PC-3 (cell line): ENCODE measurements at regions not wholly inside any gene's neighbourhood (a gene's known extent, or its start where the extent isn't known, plus 50 kb on each side); places are given as distances from the start of the nearest gene placed in this dataset.

Source experiments
- ATAC-seq: fragments of 200-7000 bp; cut with Tn5 transposase; 2 replicates; pipeline ENCODE4 v1.9.1; 2020; ENCODE audit warnings: mild to moderate bottlenecking, moderate library complexity
- BruUV-seq: library from RNA; stranded (reverse); fragments of 400-500 nt; replicated peaks from 2 replicates; lab custom pipeline; 2021; lab: Mats Ljungman, UMichigan
- CTCF ChIA-PET: fragments of 300-600 bp; sonication (Branson Sonifier 250); formaldehyde crosslinking; loops from one replicate; lab custom pipeline; 2022; ENCODE audit warnings: antibody characterized with exemption; lab: Charles Lee
- POLR2A ChIA-PET: fragments of 300-600 bp; sonication (Branson Sonifier 250); formaldehyde crosslinking; loops from one replicate; lab custom pipeline; 2022; ENCODE audit warnings: antibody characterized with exemption; ENCODE audit not compliant: unreplicated experiment; lab: Charles Lee
- DNase-seq: peaks from one replicate; pipeline ENCODE4 v3.0.0-alpha.2; 2015
- H2AFZ ChIP-seq: fragments of 300-600 bp; sonication (generic); 2 replicates; pipeline ENCODE4 v1.6.0; 2016; ENCODE audit warnings: antibody characterized with exemption, low read length
- H3F3A ChIP-seq: fragments of 300-600 bp; sonication (generic); one replicate; pipeline ENCODE4 v1.6.0; 2017; ENCODE audit warnings: antibody characterized with exemption, low read length, control low read depth, mild to moderate bottlenecking; ENCODE audit not compliant: unreplicated experiment
- H3K27ac ChIP-seq: fragments of 300-600 bp; sonication (generic); 2 replicates; pipeline ENCODE4 v1.5.1; 2016; ENCODE audit warnings: mild to moderate bottlenecking, low read length
- H3K27me3 ChIP-seq: fragments of 300-600 bp; sonication (generic); 2 replicates; pipeline ENCODE4 v1.6.1; 2016; ENCODE audit warnings: low read length, mixed read lengths
- H3K36me3 ChIP-seq: fragments of 300-600 bp; sonication (generic); 2 replicates; pipeline ENCODE4 v1.6.1; 2016; ENCODE audit warnings: low read depth, mixed run types, low read length, mixed read lengths
- H3K4me1 ChIP-seq: fragments of 300-600 bp; sonication (generic); 2 replicates; pipeline ENCODE4 v1.5.1; 2016; ENCODE audit warnings: low read length; ENCODE audit not compliant: insufficient read depth
- H3K4me2 ChIP-seq: fragments of 300-600 bp; sonication (generic); 2 replicates; pipeline ENCODE4 v1.6.0; 2016; ENCODE audit warnings: low read length
- H3K4me3 ChIP-seq: fragments of 300-600 bp; sonication (generic); 2 replicates; pipeline ENCODE4 v1.5.1; 2016; ENCODE audit warnings: mild to moderate bottlenecking, low read length, mixed read lengths
- H3K79me2 ChIP-seq: fragments of 300-600 bp; sonication (generic); 2 replicates; pipeline ENCODE4 v1.6.1; 2017; ENCODE audit warnings: low read length, mixed read lengths
- H3K9ac ChIP-seq: fragments of 300-600 bp; sonication (generic); 2 replicates; pipeline ENCODE4 v1.6.0; 2016; ENCODE audit warnings: mild to moderate bottlenecking, low read length
- H3K9me2 ChIP-seq: fragments of 300-600 bp; sonication (generic); replicated peaks from 2 replicates; pipeline ENCODE4 v1.6.1; 2016; ENCODE audit warnings: mixed run types, low read length, mixed read lengths
- H3K9me3 ChIP-seq: fragments of 300-600 bp; sonication (generic); 2 replicates; pipeline ENCODE4 v1.6.1; 2016; ENCODE audit warnings: low read length, mixed read lengths
- H4K20me1 ChIP-seq: fragments of 300-600 bp; sonication (generic); 2 replicates; pipeline ENCODE4 v1.6.1; 2016; ENCODE audit warnings: low read length, mixed read lengths
- CTCF ChIP-seq: fragments of 300-600 bp; sonication (generic); conservative IDR thresholded peaks from 2 replicates; pipeline ENCODE4 v1.5.1; 2017; ENCODE audit warnings: antibody characterized with exemption, low read depth, mild to moderate bottlenecking, low read length
- EZH2 ChIP-seq: fragments of 300-600 bp; sonication (generic); IDR thresholded peaks from one replicate; pipeline ENCODE4 v1.6.1; 2017; ENCODE audit warnings: antibody characterized with exemption, mild to moderate bottlenecking, low read length; ENCODE audit not compliant: unreplicated experiment
- EZH2phosphoT487 ChIP-seq: fragments of 300-600 bp; sonication (generic); IDR thresholded peaks from 2 replicates; pipeline ENCODE4 v1.6.1; 2018; ENCODE audit warnings: mild to moderate bottlenecking, antibody characterized with exemption, low read length, borderline replicate concordance
- intact Hi-C: fragments of 100-400 bp; cut with micrococcal nuclease; formaldehyde crosslinking; loops from 2 replicates; pipeline ENCODE4 v1.9.0; 2023

- H3K79me2 ChIP-seq: no peaks in the 10 kb centered on the region
- no peak overlapping the region; the same call in 1 of the 2 replicates for H3K4me3 ChIP-seq
- peak overlapping the region; percentile 77 for H3K27ac ChIP-seq
- ChIA-PET POLR2A (interaction anchor here (0.6 to 0.8 kb wide), 2 partner anchors 51 to 111 kb away, joined by 3 to 7 read pairs; no protein-coding TSS in a partner anchor), CTCF (interaction anchor here (1.1 kb wide), 1 partner anchor 32 kb away, joined by 4 read pairs; no protein-coding TSS in a partner anchor)
- peak overlapping the region; percentile 63 for H3K4me2 ChIP-seq
- H2AFZ ChIP-seq: peak overlapping the region; percentile 9; the same call in 1 of the 2 replicates
- DNase-seq (no peak), ATAC-seq (no peak)
- BruUV-seq: no TSS peak
- no peaks in the 10 kb centered on the region for H3K36me3 ChIP-seq
- H3K9ac ChIP-seq: peak overlapping the region; percentile 39
- peaks cover 19% of the 10 kb centered on the region for H3K4me1 ChIP-seq
- no peaks in the 10 kb centered on the region for H3K9me2 ChIP-seq
- H3F3A ChIP-seq: no peaks in the 10 kb centered on the region
- no peaks in the 10 kb centered on the region for H3K9me3 ChIP-seq
- no peaks in the 10 kb centered on the region for H3K27me3 ChIP-seq
- intact Hi-C loops: loop anchor here (2.0 kb wide), 1 partner anchor 56 kb away; no protein-coding TSS in a partner anchor
- TF ChIP-seq EZH2: no peak
- no peak for TF ChIP-seq EZH2phosphoT487
- no peak for TF ChIP-seq CTCF
- no peaks in the 10 kb centered on the region for H4K20me1 ChIP-seq
These were observed 124.1 kb upstream of the DLG1 start for GRCh38 chr3:197422506-197422905.

- Histone ChIP-seq H3K27ac (no peak overlapping the region), H3K4me1 (peaks cover 23% of the 10 kb centered on the region), H3K9me2 (no peaks in the 10 kb centered on the region), H3K27me3 (no peaks in the 10 kb centered on the region), H4K20me1 (no peaks in the 10 kb centered on the region), H3K4me2 (no peak overlapping the region), H3K36me3 (no peaks in the 10 kb centered on the region), H3K79me2 (no peaks in the 10 kb centered on the region), H2AFZ (no peak overlapping the region), H3F3A (no peaks in the 10 kb centered on the region), H3K9me3 (no peaks in the 10 kb centered on the region), H3K9ac (no peak overlapping the region), H3K4me3 (no peak overlapping the region)
- DNase-seq (no peak), ATAC-seq (no peak)
- CTCF ChIA-PET: no interaction called here
- BruUV-seq: no TSS peak
- POLR2A ChIA-PET: no interaction called here
- intact Hi-C loops: loop anchor here (2.0 kb wide), 1 partner anchor 122 kb away; the partner anchor contains the start of gene DLG1
- TF ChIP-seq CTCF (no peak), EZH2phosphoT487 (no peak), EZH2 (no peak)
These were observed 122.6 kb upstream of the DLG1 start for GRCh38 chr3:197421021-197421420.

GRCh38 chr3:197420566-197420965 is 122.2 kb upstream of the DLG1 start:
- Histone ChIP-seq H3K79me2 (no peaks in the 10 kb centered on the region), H2AFZ (no peak overlapping the region), H3K27me3 (no peaks in the 10 kb centered on the region), H3K4me3 (no peak overlapping the region), H3K36me3 (no peaks in the 10 kb centered on the region), H3K9me3 (no peaks in the 10 kb centered on the region), H3K9me2 (no peaks in the 10 kb centered on the region), H3K4me2 (no peak overlapping the region), H4K20me1 (no peaks in the 10 kb centered on the region), H3K27ac (no peak overlapping the region), H3F3A (no peaks in the 10 kb centered on the region), H3K4me1 (peaks cover 23% of the 10 kb centered on the region), H3K9ac (no peak overlapping the region)
- no peak for TF ChIP-seq EZH2
- no peak for ATAC-seq
- BruUV-seq: no TSS peak
- ChIA-PET POLR2A (no interaction called here), CTCF (no interaction called here)
- DNase-seq: no peak
- intact Hi-C loops: loop anchor here (2.0 kb wide), 1 partner anchor 122 kb away; the partner anchor contains the start of gene DLG1
